Esophagus squamous epithelium (tissue), 4 donors: ENCODE measurements at regions not wholly inside any gene's neighbourhood (a gene's known extent, or its start where the extent isn't known, plus 50 kb on each side); places are given as distances from the start of the nearest gene placed in this dataset.
"Not testable (repeated sequence)": the region's sequence is repeated elsewhere in the genome, so short reads cannot be mapped to it uniquely, and the experiment has no call there.

ENCODE experiments used
- CTCF ChIP-seq, 6 experiments: fragments of 450-650 bp in 4 of 6; fragments of 200-600 bp in 2 of 6; sonication (generic) in 2 of 6; IDR thresholded peaks; one replicate each; pipeline ENCODE4 v1.5.1; 2016 to 2019; ENCODE audit warnings: antibody characterized with exemption in 6 of 6, mild to moderate bottlenecking in 4 of 6, moderate library complexity in 4 of 6
- POLR2A ChIP-seq, 4 donors: fragments of 450-650 bp; IDR thresholded peaks; one replicate each; pipeline ENCODE4 v1.6.1; 2017; ENCODE audit warnings: antibody characterized with exemption in 4 of 4, mild to moderate bottlenecking in 4 of 4, moderate library complexity in 3 of 4

GRCh38 chr13:79836121-79836520 lies 355.2 kb downstream of the NDFIP2 start:
- not testable (repeated sequence) for TF ChIP-seq POLR2A, CTCF (IDR thresholded peaks at IDR 0.05)
